Left ventricle myocardium inferior (tissue), 1 donor: ENCODE measurements at regions not wholly inside any gene's neighbourhood (a gene's known extent, or its start where the extent isn't known, plus 50 kb on each side); places are given as distances from the start of the nearest gene placed in this dataset.

ENCODE experiments used
- DNase-seq: peaks from one replicate; pipeline ENCODE4 v3.0.0-alpha.2; 2020
- H3K27ac ChIP-seq: fragments of 200-600 bp; replicated peaks from 2 replicates; pipeline ENCODE4 v1.8.0; 2021
- H3K27me3 ChIP-seq: fragments of 200-600 bp; 2 replicates; pipeline ENCODE4 v1.8.0; 2021; ENCODE audit warnings: low read depth
- H3K36me3 ChIP-seq: fragments of 200-600 bp; 2 replicates; pipeline ENCODE4 v1.8.0; 2021
- H3K4me1 ChIP-seq: fragments of 200-600 bp; 2 replicates; pipeline ENCODE4 v1.8.0; 2021
- H3K4me3 ChIP-seq: fragments of 200-600 bp; 2 replicates; pipeline ENCODE4 v1.8.0; 2021; ENCODE audit warnings: mild to moderate bottlenecking, moderate library complexity
- H3K9me3 ChIP-seq: fragments of 200-600 bp; replicated peaks from 2 replicates; pipeline ENCODE4 v1.8.0; 2021
- intact Hi-C: fragments of 100-400 bp; cut with micrococcal nuclease; formaldehyde crosslinking; loops from one replicate; pipeline ENCODE4 v1.11.0; 2022
- TF ChIP-seq, protein P1 (sequence below): fragments of 200-600 bp; IDR thresholded peaks from 2 replicates; pipeline ENCODE4 v1.8.0; 2021; ENCODE audit warnings: antibody characterized with exemption, mild to moderate bottlenecking, borderline replicate concordance
- donor health status: DM: no; HTN: yes; CAD: no; lungs with severe emphysema.

DNA sequence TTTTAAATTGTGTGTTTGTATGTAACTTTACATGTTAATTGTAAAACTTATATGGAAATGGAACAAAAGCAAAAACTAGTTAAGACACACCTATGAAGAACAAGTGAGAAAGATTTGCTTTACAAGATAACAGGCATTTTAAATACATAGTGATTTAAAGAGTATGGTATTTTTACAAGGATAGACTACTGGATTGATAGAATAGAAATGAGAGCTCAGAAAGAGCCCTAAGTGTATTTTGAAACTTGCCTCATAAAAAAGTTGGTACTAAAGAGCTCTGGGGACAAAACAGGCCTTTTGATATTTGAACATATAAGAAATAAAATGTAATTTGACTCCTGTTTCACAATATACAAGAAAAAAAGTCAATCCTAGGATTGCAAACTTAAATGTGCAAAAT is 928.4 kb downstream of the REEP3 start:
- no peak for DNase-seq
- Histone ChIP-seq H3K36me3 (no peaks in the 10 kb centered on the region), H3K9me3 (peaks cover 9% of the 10 kb centered on the region), H3K4me3 (no peak overlapping the region), H3K27me3 (no peaks in the 10 kb centered on the region), H3K4me1 (no peaks in the 10 kb centered on the region), H3K27ac (no peak overlapping the region)
- TF ChIP-seq, protein P1, sequence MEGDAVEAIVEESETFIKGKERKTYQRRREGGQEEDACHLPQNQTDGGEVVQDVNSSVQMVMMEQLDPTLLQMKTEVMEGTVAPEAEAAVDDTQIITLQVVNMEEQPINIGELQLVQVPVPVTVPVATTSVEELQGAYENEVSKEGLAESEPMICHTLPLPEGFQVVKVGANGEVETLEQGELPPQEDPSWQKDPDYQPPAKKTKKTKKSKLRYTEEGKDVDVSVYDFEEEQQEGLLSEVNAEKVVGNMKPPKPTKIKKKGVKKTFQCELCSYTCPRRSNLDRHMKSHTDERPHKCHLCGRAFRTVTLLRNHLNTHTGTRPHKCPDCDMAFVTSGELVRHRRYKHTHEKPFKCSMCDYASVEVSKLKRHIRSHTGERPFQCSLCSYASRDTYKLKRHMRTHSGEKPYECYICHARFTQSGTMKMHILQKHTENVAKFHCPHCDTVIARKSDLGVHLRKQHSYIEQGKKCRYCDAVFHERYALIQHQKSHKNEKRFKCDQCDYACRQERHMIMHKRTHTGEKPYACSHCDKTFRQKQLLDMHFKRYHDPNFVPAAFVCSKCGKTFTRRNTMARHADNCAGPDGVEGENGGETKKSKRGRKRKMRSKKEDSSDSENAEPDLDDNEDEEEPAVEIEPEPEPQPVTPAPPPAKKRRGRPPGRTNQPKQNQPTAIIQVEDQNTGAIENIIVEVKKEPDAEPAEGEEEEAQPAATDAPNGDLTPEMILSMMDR: no peak
- intact Hi-C loops: no loop called here

DNA sequence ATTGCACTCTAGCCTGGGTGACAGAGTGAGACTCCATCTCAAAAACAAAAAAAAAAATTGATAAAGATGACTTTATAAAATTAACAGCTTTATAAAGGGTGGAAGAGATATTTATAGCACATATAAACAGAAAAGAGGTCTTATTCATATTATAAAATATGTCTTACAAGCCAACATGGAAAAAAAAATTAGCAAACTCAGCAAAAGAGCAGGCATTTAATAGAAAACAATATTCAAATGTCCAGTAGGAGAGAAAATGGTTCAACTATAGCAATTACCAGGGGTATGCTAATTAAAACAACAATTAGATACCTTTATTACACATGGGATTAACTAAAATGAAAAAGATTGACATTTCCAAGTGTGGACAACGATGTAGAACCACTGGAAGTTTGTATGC is 929.1 kb downstream of the REEP3 start:
- H3K4me1 ChIP-seq: no peaks in the 10 kb centered on the region
- no peak overlapping the region for H3K4me3 ChIP-seq
- H3K27me3 ChIP-seq: no peaks in the 10 kb centered on the region
- no peak overlapping the region for H3K27ac ChIP-seq
- TF ChIP-seq, protein P1: no peak
- DNase-seq: no peak
- intact Hi-C loops: no loop called here
- H3K36me3 ChIP-seq: no peaks in the 10 kb centered on the region
- peaks cover 9% of the 10 kb centered on the region for H3K9me3 ChIP-seq

DNA sequence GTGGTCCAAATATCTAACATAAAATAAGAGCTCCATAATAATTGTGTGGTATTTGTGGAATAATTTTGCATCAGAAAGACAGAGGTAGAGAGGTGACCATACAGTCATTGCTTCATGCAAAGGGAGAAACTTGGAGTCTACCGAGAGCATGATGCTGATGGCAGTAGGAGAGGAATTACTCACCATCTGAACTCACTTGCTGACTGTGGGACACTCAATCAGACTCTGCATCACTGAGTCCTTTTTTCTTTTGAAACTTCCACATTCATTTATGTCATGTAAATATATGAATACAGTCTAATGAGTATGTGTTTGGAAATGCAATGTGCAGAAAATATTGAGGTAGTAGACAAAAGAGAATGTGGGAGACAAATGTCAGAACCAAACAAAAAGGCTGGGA is 933.8 kb downstream of the REEP3 start:
- Histone ChIP-seq H3K27ac (no peak overlapping the region), H3K27me3 (no peaks in the 10 kb centered on the region), H3K9me3 (peaks cover 6% of the 10 kb centered on the region), H3K4me3 (no peak overlapping the region), H3K4me1 (no peaks in the 10 kb centered on the region), H3K36me3 (no peaks in the 10 kb centered on the region)
- DNase-seq: no peak
- intact Hi-C loops: no loop called here
- TF ChIP-seq, protein P1: no peak

DNA sequence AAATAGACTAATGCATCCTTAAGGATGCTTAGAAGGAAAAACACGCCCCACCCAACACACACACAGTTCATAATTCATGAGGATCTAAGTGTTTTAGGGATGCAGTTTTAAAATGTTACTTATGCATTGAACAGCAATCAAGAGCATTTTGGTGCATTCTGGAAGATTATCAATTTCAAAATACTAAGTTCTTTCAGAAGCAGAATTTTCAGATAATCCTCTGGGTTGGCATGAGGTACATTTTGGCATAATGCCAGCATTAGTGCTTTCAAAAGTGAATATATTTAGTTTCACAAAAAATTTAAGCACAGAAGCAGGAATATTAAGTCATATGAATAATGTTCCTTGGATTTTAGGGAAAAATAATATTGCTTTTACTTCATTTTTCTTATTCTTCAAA is 937.1 kb downstream of the REEP3 start:
- Histone ChIP-seq H3K4me3 (no peak overlapping the region), H3K4me1 (no peaks in the 10 kb centered on the region), H3K36me3 (no peaks in the 10 kb centered on the region), H3K9me3 (peaks cover 9% of the 10 kb centered on the region), H3K27me3 (no peaks in the 10 kb centered on the region), H3K27ac (no peak overlapping the region)
- no peak for DNase-seq
- intact Hi-C loops: no loop called here
- TF ChIP-seq, protein P1: no peak

DNA sequence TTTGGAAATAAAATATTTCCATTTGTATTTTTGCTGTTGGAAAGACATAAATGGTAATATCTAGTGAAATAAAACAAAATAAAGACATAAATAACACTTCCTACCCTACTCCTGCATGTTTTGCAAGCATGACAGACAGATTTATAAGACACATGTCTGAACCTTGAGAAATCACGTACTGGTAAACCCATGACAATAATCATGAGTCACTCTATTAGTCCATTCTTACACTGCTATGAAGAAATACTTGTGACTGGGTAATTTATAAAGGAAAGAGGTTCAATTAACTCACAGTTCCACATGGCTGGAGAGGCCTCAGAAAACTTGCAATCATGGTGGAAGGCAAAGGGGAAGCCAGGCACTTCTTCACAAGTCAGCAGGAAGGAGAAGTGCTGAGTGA is 942.2 kb downstream of the REEP3 start:
- intact Hi-C loops: no loop called here
- H3K36me3 ChIP-seq: no peaks in the 10 kb centered on the region

More for the DNA sequence above, 942.2 kb downstream of the REEP3 start:
- Histone ChIP-seq H3K27ac (no peak overlapping the region), H3K27me3 (no peaks in the 10 kb centered on the region), H3K4me1 (no peaks in the 10 kb centered on the region), H3K4me3 (no peak overlapping the region), H3K9me3 (peaks cover 19% of the 10 kb centered on the region)
- no peak for DNase-seq
- TF ChIP-seq, protein P1: no peak
